ENCODE measurements at regions not wholly inside any gene's neighbourhood (a gene's known extent, or its start where the extent isn't known, plus 50 kb on each side); places are given as distances from the start of the nearest gene placed in this dataset.
"Not testable (repeated sequence)": the region's sequence is repeated elsewhere in the genome, so short reads cannot be mapped to it uniquely, and the experiment has no call there.

DNA sequence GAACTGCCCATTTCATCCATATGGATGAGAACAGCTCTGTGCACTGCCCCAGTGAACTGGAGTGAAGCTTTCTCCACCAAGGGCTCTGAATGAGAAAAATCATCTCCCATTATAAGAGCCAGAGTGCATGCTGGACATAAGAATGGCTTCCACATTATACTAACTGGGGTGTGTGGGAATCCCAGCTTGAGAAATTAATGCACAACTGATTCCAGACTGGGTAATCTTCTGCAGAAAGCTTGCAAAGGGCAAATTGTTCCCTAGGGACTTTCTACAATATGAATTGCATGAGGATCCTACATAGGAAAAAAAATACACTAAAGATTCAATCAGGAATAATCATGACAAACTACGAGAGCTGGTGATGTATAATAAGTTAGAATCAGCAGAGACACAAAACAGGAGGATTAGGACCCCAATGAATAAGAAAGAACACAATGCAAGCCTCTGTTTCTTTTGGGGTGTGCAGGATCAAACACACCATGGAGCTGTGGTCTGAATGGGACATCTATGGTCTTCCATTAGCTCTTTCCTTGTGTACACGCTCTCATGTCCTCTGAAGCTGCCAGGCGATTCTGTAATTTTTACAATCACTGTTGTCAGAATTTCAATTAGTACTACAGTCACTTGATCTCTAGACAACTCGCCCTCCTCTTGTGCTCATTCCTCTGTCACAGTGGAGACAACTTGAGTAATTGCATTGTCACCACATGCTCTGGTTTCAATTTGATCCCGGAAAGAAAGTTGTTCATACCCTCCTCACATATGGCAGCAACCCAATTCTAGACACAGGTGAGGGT lies 1327.4 kb downstream of the GATA3 start:
- Histone ChIP-seq H3K4me1 (ENCODE audit: control insufficient read depth in 2 of 2, insufficient read depth in 2 of 2, low read length in 1 of 2) (no peaks in the 10 kb centered on the region), H3K9me3 (ENCODE audit: control insufficient read depth in 2 of 2, insufficient read depth in 1 of 2, low read depth in 1 of 2, low read length in 1 of 2) (no peaks in the 10 kb centered on the region), H3K27ac (ENCODE audit: low read depth in 2 of 2, low read length in 1 of 2) (no peak overlapping the region), H3K36me3 (ENCODE audit: control insufficient read depth in 2 of 2, insufficient read depth in 2 of 2, low read length in 1 of 2) (no peaks in the 10 kb centered on the region), H3K4me3 (ENCODE audit: low read depth in 1 of 2, low read length in 2 of 2) (no peak overlapping the region), H3K27me3 (ENCODE audit: control insufficient read depth in 1 of 2, insufficient read depth in 2 of 2, low read length in 2 of 2) (no peaks in the 10 kb centered on the region)
- WGBS, 2 donors, result 64 to 67% methylated on average over 5 of the region's 5 CpGs

GRCh38 chr10:9382533-9382866 lies 1328.0 kb downstream of the GATA3 start:
- Histone ChIP-seq H3K4me3 (ENCODE audit: low read depth in 1 of 2, low read length in 2 of 2) (no peak overlapping the region), H3K9me3 (ENCODE audit: control insufficient read depth in 2 of 2, insufficient read depth in 1 of 2, low read depth in 1 of 2, low read length in 1 of 2) (no peaks in the 10 kb centered on the region), H3K4me1 (ENCODE audit: control insufficient read depth in 2 of 2, insufficient read depth in 2 of 2, low read length in 1 of 2) (no peaks in the 10 kb centered on the region), H3K36me3 (ENCODE audit: control insufficient read depth in 2 of 2, insufficient read depth in 2 of 2, low read length in 1 of 2) (no peaks in the 10 kb centered on the region), H3K27ac (ENCODE audit: low read depth in 2 of 2, low read length in 1 of 2) (no peak overlapping the region), H3K27me3 (ENCODE audit: control insufficient read depth in 1 of 2, insufficient read depth in 2 of 2, low read length in 2 of 2) (no peaks in the 10 kb centered on the region)
- WGBS, 2 donors, result 64 to 68% methylated on average over 3 of the region's 3 CpGs

GRCh38 chr10:9390516-9390915 lies 1336.0 kb downstream of the GATA3 start:
- no peaks in the 10 kb centered on the region for H3K9me3 ChIP-seq (ENCODE audit: control insufficient read depth in 2 of 2, insufficient read depth in 1 of 2, low read depth in 1 of 2, low read length in 1 of 2)
- 82 to 85% methylated on average over 3 of the region's 3 CpGs for WGBS, 2 donors
- no peaks in the 10 kb centered on the region for H3K36me3 ChIP-seq (ENCODE audit: control insufficient read depth in 2 of 2, insufficient read depth in 2 of 2, low read length in 1 of 2)

DNA sequence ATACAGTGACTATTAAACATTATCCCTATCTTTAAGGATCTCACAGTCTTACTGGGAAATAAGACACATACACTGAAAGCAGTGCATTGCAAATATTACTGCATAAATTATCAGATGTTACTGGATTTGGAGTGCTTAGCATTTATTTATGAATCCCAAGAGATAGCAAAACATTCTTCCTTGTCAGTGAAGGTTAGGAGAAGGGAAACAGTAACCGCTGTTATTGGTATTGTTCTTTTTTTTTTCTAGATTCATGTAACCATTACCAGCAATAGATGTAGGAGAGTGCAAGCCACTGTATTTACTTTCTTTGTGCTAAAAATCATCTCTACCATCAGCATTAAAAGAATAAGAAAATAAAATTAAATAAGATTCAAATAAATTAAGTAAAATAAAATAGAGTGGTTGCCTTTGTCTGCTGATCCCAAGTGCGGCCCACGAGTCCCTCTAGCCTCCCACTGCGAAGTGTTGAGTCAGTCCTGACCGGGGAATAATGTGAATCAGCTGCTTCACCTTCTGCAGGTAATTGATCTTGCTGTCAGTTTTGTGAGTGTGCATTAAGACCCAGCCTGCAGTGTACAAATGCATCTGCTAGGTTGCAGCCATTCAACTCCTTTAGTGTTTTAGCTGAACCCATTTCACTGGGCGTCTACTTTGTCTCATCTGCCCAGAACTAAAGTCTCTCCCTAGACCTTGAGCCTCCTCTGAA lies 1344.9 kb downstream of the GATA3 start:
- Histone ChIP-seq H3K36me3 (ENCODE audit: control insufficient read depth in 2 of 2, insufficient read depth in 2 of 2, low read length in 1 of 2) (no peaks in the 10 kb centered on the region), H3K4me3 (ENCODE audit: low read depth in 1 of 2, low read length in 2 of 2) (no peak overlapping the region), H3K27ac (ENCODE audit: low read depth in 2 of 2, low read length in 1 of 2) (no peak overlapping the region), H3K9me3 (ENCODE audit: control insufficient read depth in 2 of 2, insufficient read depth in 1 of 2, low read depth in 1 of 2, low read length in 1 of 2) (no peaks in the 10 kb centered on the region), H3K27me3 (ENCODE audit: control insufficient read depth in 1 of 2, insufficient read depth in 2 of 2, low read length in 2 of 2) (no peaks in the 10 kb centered on the region), H3K4me1 (ENCODE audit: control insufficient read depth in 2 of 2, insufficient read depth in 2 of 2, low read length in 1 of 2) (no peaks in the 10 kb centered on the region)
- WGBS, 2 donors, result 74 to 80% methylated on average over 6 of the region's 6 CpGs

More at GRCh38 chr10:9390516-9390915, 1336.0 kb downstream of the GATA3 start:
- no peak overlapping the region for H3K4me3 ChIP-seq (ENCODE audit: low read depth in 1 of 2, low read length in 2 of 2)
- no peaks in the 10 kb centered on the region for H3K27me3 ChIP-seq (ENCODE audit: control insufficient read depth in 1 of 2, insufficient read depth in 2 of 2, low read length in 2 of 2)
- no peaks in the 10 kb centered on the region for H3K4me1 ChIP-seq (ENCODE audit: control insufficient read depth in 2 of 2, insufficient read depth in 2 of 2, low read length in 1 of 2)
- no peak overlapping the region for H3K27ac ChIP-seq (ENCODE audit: low read depth in 2 of 2, low read length in 1 of 2)

DNA sequence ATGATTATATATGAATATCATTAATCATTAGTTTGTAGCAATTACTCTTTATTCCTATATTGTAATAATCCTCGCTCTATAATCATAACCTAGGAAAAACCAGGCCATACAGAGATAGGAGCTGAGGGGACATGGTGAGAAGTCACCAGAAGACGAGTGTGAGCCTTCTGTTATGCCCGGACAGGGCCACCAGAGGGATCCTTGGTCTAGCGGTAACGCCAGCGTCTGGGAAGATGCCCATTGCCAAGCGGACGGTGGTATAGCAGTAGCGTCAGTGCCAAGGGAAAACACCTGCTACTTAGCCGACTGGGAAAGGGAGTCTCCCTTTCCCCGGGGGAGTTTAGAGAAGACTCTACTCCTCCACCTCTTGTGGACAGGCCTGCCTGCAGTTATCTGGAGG lies 1347.6 kb downstream of the GATA3 start:
- not testable (repeated sequence) for H3K36me3 ChIP-seq (ENCODE audit: control insufficient read depth in 2 of 2, insufficient read depth in 2 of 2, low read length in 1 of 2); H3K27ac ChIP-seq (ENCODE audit: low read depth in 2 of 2, low read length in 1 of 2); H3K27me3 ChIP-seq (ENCODE audit: control insufficient read depth in 1 of 2, insufficient read depth in 2 of 2, low read length in 2 of 2); H3K4me3 ChIP-seq (ENCODE audit: low read depth in 1 of 2, low read length in 2 of 2); H3K4me1 ChIP-seq (ENCODE audit: control insufficient read depth in 2 of 2, insufficient read depth in 2 of 2, low read length in 1 of 2); H3K9me3 ChIP-seq (ENCODE audit: control insufficient read depth in 2 of 2, insufficient read depth in 1 of 2, low read depth in 1 of 2, low read length in 1 of 2)
- 80 to 89% methylated on average over 11 of the region's 11 CpGs for WGBS, 2 donors

DNA sequence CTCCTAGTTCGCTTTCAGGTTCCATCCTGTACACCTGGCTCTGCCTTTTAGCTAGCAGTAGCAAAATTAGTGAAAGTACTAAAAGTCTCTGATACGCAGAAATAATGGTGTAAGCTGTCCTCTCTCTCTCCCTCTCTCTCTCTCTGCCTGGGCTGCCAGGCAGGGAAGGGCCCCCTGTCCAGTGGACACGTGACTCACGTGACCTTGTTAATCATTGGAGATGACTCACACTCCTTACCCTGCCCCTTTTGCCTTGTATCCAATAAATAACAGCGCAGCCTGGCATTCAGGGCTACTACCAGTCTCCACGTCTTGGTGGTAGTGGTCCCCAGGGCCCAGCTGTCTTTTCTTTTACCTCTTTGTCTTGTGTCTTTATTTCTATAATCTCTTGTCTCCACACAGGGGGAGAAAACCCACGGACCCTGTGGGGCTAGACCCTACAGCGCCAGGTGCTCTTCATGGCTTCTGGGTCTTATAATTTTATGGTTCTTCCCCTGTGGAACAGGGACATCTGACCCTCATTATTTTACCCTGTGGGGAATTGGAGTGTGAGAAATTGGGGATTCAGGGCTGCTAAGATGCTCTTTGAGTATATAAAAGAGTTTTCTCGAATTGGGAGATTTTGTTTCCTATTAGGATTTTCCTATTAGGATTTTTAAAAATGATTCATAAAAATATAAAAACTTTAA lies 1348.2 kb downstream of the GATA3 start:
- H3K4me3 ChIP-seq (ENCODE audit: low read depth in 1 of 2, low read length in 2 of 2); H3K4me1 ChIP-seq (ENCODE audit: control insufficient read depth in 2 of 2, insufficient read depth in 2 of 2, low read length in 1 of 2); H3K27me3 ChIP-seq (ENCODE audit: control insufficient read depth in 1 of 2, insufficient read depth in 2 of 2, low read length in 2 of 2); H3K36me3 ChIP-seq (ENCODE audit: control insufficient read depth in 2 of 2, insufficient read depth in 2 of 2, low read length in 1 of 2); H3K27ac ChIP-seq (ENCODE audit: low read depth in 2 of 2, low read length in 1 of 2); H3K9me3 ChIP-seq (ENCODE audit: control insufficient read depth in 2 of 2, insufficient read depth in 1 of 2, low read depth in 1 of 2, low read length in 1 of 2): not testable (repeated sequence)
- 71% methylated on average over 9 of the region's 9 CpGs for WGBS, 2 donors

GRCh38 chr10:9407201-9407600 lies 1352.7 kb downstream of the GATA3 start:
- not testable (repeated sequence) for H3K36me3 ChIP-seq (ENCODE audit: control insufficient read depth in 2 of 2, insufficient read depth in 2 of 2, low read length in 1 of 2); H3K27ac ChIP-seq (ENCODE audit: low read depth in 2 of 2, low read length in 1 of 2); H3K4me3 ChIP-seq (ENCODE audit: low read depth in 1 of 2, low read length in 2 of 2); H3K27me3 ChIP-seq (ENCODE audit: control insufficient read depth in 1 of 2, insufficient read depth in 2 of 2, low read length in 2 of 2); H3K4me1 ChIP-seq (ENCODE audit: control insufficient read depth in 2 of 2, insufficient read depth in 2 of 2, low read length in 1 of 2); H3K9me3 ChIP-seq (ENCODE audit: control insufficient read depth in 2 of 2, insufficient read depth in 1 of 2, low read depth in 1 of 2, low read length in 1 of 2)
- 91 to 94% methylated on average over 29 of the region's 29 CpGs for WGBS, 2 donors

GRCh38 chr10:9416331-9416730 lies 1361.8 kb downstream of the GATA3 start:
- no peak overlapping the region for H3K4me3 ChIP-seq (ENCODE audit: low read depth in 1 of 2, low read length in 2 of 2)
- no peaks in the 10 kb centered on the region for H3K4me1 ChIP-seq (ENCODE audit: control insufficient read depth in 2 of 2, insufficient read depth in 2 of 2, low read length in 1 of 2)
- no peaks in the 10 kb centered on the region for H3K27me3 ChIP-seq (ENCODE audit: control insufficient read depth in 1 of 2, insufficient read depth in 2 of 2, low read length in 2 of 2)
- H3K36me3 ChIP-seq (ENCODE audit: control insufficient read depth in 2 of 2, insufficient read depth in 2 of 2, low read length in 1 of 2), result no peaks in the 10 kb centered on the region
- H3K9me3 ChIP-seq (ENCODE audit: control insufficient read depth in 2 of 2, insufficient read depth in 1 of 2, low read depth in 1 of 2, low read length in 1 of 2), result no peaks in the 10 kb centered on the region
- no peak overlapping the region for H3K27ac ChIP-seq (ENCODE audit: low read depth in 2 of 2, low read length in 1 of 2)
- WGBS, 2 donors, result 29 to 46% methylated on average over 1 of the region's 1 CpG

DNA sequence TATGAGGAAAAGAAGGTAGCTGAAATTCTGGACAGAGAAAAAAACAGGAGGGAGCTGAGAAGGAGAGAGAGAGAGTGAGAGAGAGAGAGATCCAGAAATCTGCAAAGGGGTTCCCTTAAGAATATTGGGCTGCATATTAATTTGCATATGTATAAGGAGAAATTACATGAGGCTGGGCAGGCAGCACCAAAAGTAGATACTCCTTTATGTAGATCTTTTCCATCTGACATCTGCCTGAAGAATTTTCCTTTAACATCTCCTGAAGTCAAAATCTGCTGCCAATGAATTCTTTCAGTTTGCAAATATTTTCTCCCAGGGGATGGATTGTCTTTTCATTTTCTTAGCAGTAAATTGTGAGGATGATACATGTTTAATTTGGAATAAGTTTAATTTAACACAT lies 1365.3 kb downstream of the GATA3 start:
- no peak overlapping the region for H3K4me3 ChIP-seq (ENCODE audit: low read depth in 1 of 2, low read length in 2 of 2)
- no peak overlapping the region for H3K27ac ChIP-seq (ENCODE audit: low read depth in 2 of 2, low read length in 1 of 2)
- no peaks in the 10 kb centered on the region for H3K9me3 ChIP-seq (ENCODE audit: control insufficient read depth in 2 of 2, insufficient read depth in 1 of 2, low read depth in 1 of 2, low read length in 1 of 2)
- no peaks in the 10 kb centered on the region for H3K27me3 ChIP-seq (ENCODE audit: control insufficient read depth in 1 of 2, insufficient read depth in 2 of 2, low read length in 2 of 2)
- no peaks in the 10 kb centered on the region for H3K4me1 ChIP-seq (ENCODE audit: control insufficient read depth in 2 of 2, insufficient read depth in 2 of 2, low read length in 1 of 2)
- no peaks in the 10 kb centered on the region for H3K36me3 ChIP-seq (ENCODE audit: control insufficient read depth in 2 of 2, insufficient read depth in 2 of 2, low read length in 1 of 2)

Measured in esophagus (tissue), 2 donors.